Transverse colon (tissue), 4 donors: ENCODE measurements at regions not wholly inside any gene's neighbourhood (a gene's known extent, or its start where the extent isn't known, plus 50 kb on each side); places are given as distances from the start of the nearest gene placed in this dataset.

ENCODE experiments used
- DNase-seq: peaks from one replicate; pipeline ENCODE4 v3.0.0-alpha.2; 2019
- H3K27ac ChIP-seq, 4 donors: fragments of 200-600 bp; sonication (generic); 2 replicates each; pipeline ENCODE4 v1.5.1; 2016 to 2018; ENCODE audit warnings: inconsistent platforms in 4 of 4
- H3K27me3 ChIP-seq: fragments of 200-600 bp; sonication (generic); 2 replicates; pipeline ENCODE4 v1.5.1; 2017; ENCODE audit warnings: inconsistent platforms
- H3K36me3 ChIP-seq, 4 donors: fragments of 200-600 bp; sonication (generic); 2 replicates each; pipeline ENCODE4 v1.5.1; 2017 to 2019; ENCODE audit warnings: inconsistent platforms in 4 of 4
- H3K4me1 ChIP-seq, 4 donors: fragments of 200-600 bp; sonication (generic); 2 replicates each; pipeline ENCODE4 v1.5.1; 2017 to 2020; ENCODE audit warnings: inconsistent platforms in 4 of 4
- H3K4me3 ChIP-seq, 4 donors: fragments of 200-600 bp; sonication (generic); 1 replicate in 1 of 4; 2 replicates in 3 of 4; pipeline versions ENCODE4 v1.5.1 to v1.6.1; 2017 to 2019; ENCODE audit warnings: inconsistent platforms in 4 of 4
- H3K9me3 ChIP-seq, 2 donors: fragments of 200-600 bp; sonication (generic); 2 replicates each; pipeline ENCODE4 v1.5.1; 2017 to 2019; ENCODE audit warnings: inconsistent platforms in 2 of 2
- EP300 ChIP-seq: sonication (generic); formaldehyde crosslinking; IDR thresholded peaks from one replicate; pipeline ENCODE4 v1.6.1; 2017; ENCODE audit warnings: antibody characterized with exemption, low read depth
- POLR2A ChIP-seq: fragments of 450-650 bp; IDR thresholded peaks from one replicate; pipeline ENCODE4 v1.6.1; 2016; ENCODE audit warnings: antibody characterized with exemption, mild to moderate bottlenecking, moderate library complexity
- POLR2AphosphoS5 ChIP-seq, 3 donors: sonication (generic); formaldehyde crosslinking; IDR thresholded peaks; one replicate each; pipeline ENCODE4 v1.6.1; 2016; ENCODE audit warnings: antibody characterized with exemption in 3 of 3
- WGBS, 2 donors: methylation state at CpG; one replicate each; pipeline ENCODE4 v1.1.5; 2018; ENCODE audit warnings: low coverage in 1 of 2; 5-methylcytosine and 5-hydroxymethylcytosine counted together
- in situ Hi-C, 4 donors: fragments of 200-750 bp; cut with MboI; loops; one replicate each; pipeline versions ENCODE4 v1.15.0 to v1.15.1; 2017; ENCODE audit warnings: low sequenced_read_pairs in 3 of 4, low pct_ligation_motif_present in 1 of 4, low pct_unique_long_range_greater_than_20kb in 1 of 4
- intact Hi-C: fragments of 100-400 bp; cut with DNase I; formaldehyde crosslinking; loops from one replicate; pipeline ENCODE4 v1.15.1; 2023; ENCODE audit warnings: low total_unique reads
- TF ChIP-seq, protein P1 (sequence below), 5 experiments: fragments of 200-600 bp in 3 of 5; fragments of 450-650 bp in 2 of 5; sonication (generic) in 3 of 5; IDR thresholded peaks; 1 replicate in 2 of 5; 2 replicates in 3 of 5; pipeline ENCODE4 v1.5.1; 2016 to 2017; ENCODE audit warnings: antibody characterized with exemption in 5 of 5, inconsistent platforms in 3 of 5, mild to moderate bottlenecking in 2 of 5, moderate library complexity in 1 of 5

DNA sequence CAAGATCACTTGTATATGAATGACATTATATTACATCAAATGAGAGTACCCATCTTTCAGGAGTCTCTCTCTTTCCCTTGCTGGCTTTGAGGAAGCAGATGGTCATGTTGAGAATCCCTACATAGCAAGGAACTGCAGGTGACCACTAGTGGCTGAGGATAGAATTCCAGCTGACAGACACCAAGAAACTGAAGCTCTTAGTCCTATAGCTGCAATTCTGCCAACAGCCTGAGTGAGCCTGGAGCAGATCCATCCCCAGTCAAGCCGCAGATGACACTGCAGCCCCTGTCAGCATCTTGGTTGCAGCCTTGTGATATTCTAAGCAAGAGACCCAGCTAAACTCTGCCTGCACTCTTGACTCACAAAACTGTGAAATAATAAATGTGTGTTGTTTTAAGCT is 531.5 kb downstream of the CSNK1G3 start:
- intact Hi-C loops, result no loop called here
- H3K27me3 ChIP-seq, result no peaks in the 10 kb centered on the region
- H3K4me1 ChIP-seq, result peaks cover 0 to 9% (median 5%) of the 10 kb centered on the region in 4 donors
- no peak overlapping the region for H3K4me3 ChIP-seq
- TF ChIP-seq EP300 (no peak), POLR2A (no peak)
- TF ChIP-seq, protein P1, sequence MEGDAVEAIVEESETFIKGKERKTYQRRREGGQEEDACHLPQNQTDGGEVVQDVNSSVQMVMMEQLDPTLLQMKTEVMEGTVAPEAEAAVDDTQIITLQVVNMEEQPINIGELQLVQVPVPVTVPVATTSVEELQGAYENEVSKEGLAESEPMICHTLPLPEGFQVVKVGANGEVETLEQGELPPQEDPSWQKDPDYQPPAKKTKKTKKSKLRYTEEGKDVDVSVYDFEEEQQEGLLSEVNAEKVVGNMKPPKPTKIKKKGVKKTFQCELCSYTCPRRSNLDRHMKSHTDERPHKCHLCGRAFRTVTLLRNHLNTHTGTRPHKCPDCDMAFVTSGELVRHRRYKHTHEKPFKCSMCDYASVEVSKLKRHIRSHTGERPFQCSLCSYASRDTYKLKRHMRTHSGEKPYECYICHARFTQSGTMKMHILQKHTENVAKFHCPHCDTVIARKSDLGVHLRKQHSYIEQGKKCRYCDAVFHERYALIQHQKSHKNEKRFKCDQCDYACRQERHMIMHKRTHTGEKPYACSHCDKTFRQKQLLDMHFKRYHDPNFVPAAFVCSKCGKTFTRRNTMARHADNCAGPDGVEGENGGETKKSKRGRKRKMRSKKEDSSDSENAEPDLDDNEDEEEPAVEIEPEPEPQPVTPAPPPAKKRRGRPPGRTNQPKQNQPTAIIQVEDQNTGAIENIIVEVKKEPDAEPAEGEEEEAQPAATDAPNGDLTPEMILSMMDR (IDR thresholded peaks at IDR 0.05), result peak in 2 of 5 experiments; percentile 6 to 16
- 100% methylated on average over 1 of the region's 1 CpG; no CpG with 5 or more reads in 1 of the 2 donors for WGBS, 2 donors
- H3K9me3 ChIP-seq, result no peaks in the 10 kb centered on the region
- in situ Hi-C loops, result no loop called here
- no peak for DNase-seq
- no peaks in the 10 kb centered on the region for H3K36me3 ChIP-seq
- H3K27ac ChIP-seq, result no peak overlapping the region

DNA sequence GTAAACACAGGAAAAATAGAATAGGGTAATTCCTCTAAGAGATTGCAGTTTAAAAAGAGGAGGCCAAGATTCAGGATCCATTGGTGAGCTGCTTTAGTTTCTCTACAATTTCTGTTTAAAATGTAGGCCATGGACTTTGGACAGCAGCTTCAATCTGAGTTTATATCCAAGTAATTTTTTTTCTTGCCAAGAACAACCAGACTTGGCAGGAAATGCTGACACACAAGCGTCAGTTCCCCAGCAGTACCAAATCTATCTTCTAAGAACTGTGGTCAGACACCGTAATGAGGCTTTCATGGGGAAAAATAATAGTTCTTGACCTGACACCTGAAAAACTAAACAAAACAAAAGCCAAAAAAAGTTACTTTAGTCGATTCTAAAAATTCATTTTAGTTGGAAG is 528.8 kb downstream of the CSNK1G3 start:
- H3K4me1 ChIP-seq, result peaks cover 0 to 9% (median 5%) of the 10 kb centered on the region in 4 donors
- in situ Hi-C loops, result no loop called here
- intact Hi-C loops, result no loop called here
- no peak for DNase-seq
- H3K27me3 ChIP-seq, result no peaks in the 10 kb centered on the region
- WGBS, 2 donors, result 24 to 30% methylated on average over 3 of the region's 3 CpGs
- H3K4me3 ChIP-seq, result no peak overlapping the region
- H3K27ac ChIP-seq, result no peak overlapping the region
- TF ChIP-seq EP300 (no peak), POLR2A (no peak), POLR2AphosphoS5 (IDR thresholded peaks at IDR 0.05) (no peak)
- TF ChIP-seq, protein P1 (IDR thresholded peaks at IDR 0.05), result no peak
- H3K36me3 ChIP-seq, result no peaks in the 10 kb centered on the region
- H3K9me3 ChIP-seq, result no peaks in the 10 kb centered on the region

DNA sequence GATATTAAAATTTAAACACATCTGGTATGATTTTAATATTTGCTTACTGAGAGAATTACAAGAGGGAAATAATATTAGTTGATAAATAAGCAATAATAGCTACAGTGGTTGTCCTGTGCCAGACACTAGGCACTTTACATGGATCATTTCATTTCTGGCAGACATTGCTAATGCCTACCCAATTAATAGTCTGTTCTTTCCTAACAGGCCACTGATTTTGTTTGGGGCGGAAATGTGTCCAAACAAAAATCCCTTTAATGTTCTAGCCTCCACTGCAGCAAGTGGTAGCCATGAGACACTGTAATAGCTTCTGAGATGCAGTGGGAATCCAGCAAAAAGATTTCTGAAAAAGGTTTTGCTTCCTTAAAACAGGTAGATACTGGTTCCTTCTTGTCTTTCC is 527.4 kb downstream of the CSNK1G3 start:
- no peaks in the 10 kb centered on the region for H3K36me3 ChIP-seq
- H3K27ac ChIP-seq, result no peak overlapping the region
- WGBS, 2 donors, result 89 to 100% methylated on average over 1 of the region's 1 CpG
- in situ Hi-C loops, result no loop called here
- no peaks in the 10 kb centered on the region for H3K27me3 ChIP-seq
- no peak for DNase-seq
- no peaks in the 10 kb centered on the region for H3K9me3 ChIP-seq
- H3K4me1 ChIP-seq, result peaks cover 0 to 9% (median 5%) of the 10 kb centered on the region in 4 donors
- TF ChIP-seq POLR2A (no peak), POLR2AphosphoS5 (IDR thresholded peaks at IDR 0.05) (no peak), EP300 (no peak)
- TF ChIP-seq, protein P1 (IDR thresholded peaks at IDR 0.05), result no peak
- intact Hi-C loops, result no loop called here
- H3K4me3 ChIP-seq, result no peak overlapping the region

GRCh38 chr5:124036786-124037185 is 524.8 kb downstream of the CSNK1G3 start:
- H3K9me3 ChIP-seq, result no peaks in the 10 kb centered on the region
- H3K27ac ChIP-seq, result no peak overlapping the region
- H3K36me3 ChIP-seq, result no peaks in the 10 kb centered on the region
- intact Hi-C loops (no loop called here), in situ Hi-C loops (no loop called here)
- no peaks in the 10 kb centered on the region for H3K27me3 ChIP-seq
- no peak for DNase-seq
- H3K4me3 ChIP-seq, result no peak overlapping the region
- H3K4me1 ChIP-seq, result peaks cover 3 to 9% (median 5%) of the 10 kb centered on the region in 4 donors
- TF ChIP-seq, protein P1 (IDR thresholded peaks at IDR 0.05), result no peak
- TF ChIP-seq POLR2AphosphoS5 (IDR thresholded peaks at IDR 0.05) (no peak), EP300 (no peak), POLR2A (no peak)
